ENCODE measurements at regions not wholly inside any gene's neighbourhood (a gene's known extent, or its start where the extent isn't known, plus 50 kb on each side); places are given as distances from the start of the nearest gene placed in this dataset.

GRCh38 chr1:14495381-14495780, 103.1 kb upstream of the KAZN start:
- no peak for DNase-seq (ENCODE audit: low read depth, low spot score)

GRCh38 chr1:14495996-14496395, 102.5 kb upstream of the KAZN start:
- no peak for DNase-seq (ENCODE audit: low read depth, low spot score)

- no peak for DNase-seq (ENCODE audit: low read depth, low spot score)
These were observed 99.6 kb upstream of the KAZN start for GRCh38 chr1:14498839-14499238.

GRCh38 chr1:14499312-14500040, 99.0 kb upstream of the KAZN start:
- DNase-seq (ENCODE audit: low read depth, low spot score) = no peak

GRCh38 chr1:14500041-14500440, 98.4 kb upstream of the KAZN start:
- no peak for DNase-seq (ENCODE audit: low read depth, low spot score)

- DNase-seq (ENCODE audit: low read depth, low spot score) = no peak
These were observed 97.6 kb upstream of the KAZN start for GRCh38 chr1:14500912-14501311.

GRCh38 chr1:14504517-14504916, 94.0 kb upstream of the KAZN start:
- DNase-seq (ENCODE audit: low read depth, low spot score) = no peak

GRCh38 chr1:14506471-14507255, 91.8 kb upstream of the KAZN start:
- DNase-seq (ENCODE audit: low read depth, low spot score) = no peak

GRCh38 chr1:14507262-14507661, 91.2 kb upstream of the KAZN start:
- DNase-seq (ENCODE audit: low read depth, low spot score) = no peak

GRCh38 chr1:14508613-14509012, 89.9 kb upstream of the KAZN start:
- no peak for DNase-seq (ENCODE audit: low read depth, low spot score)

GRCh38 chr1:14511166-14511680, 87.3 kb upstream of the KAZN start:
- DNase-seq (ENCODE audit: low read depth, low spot score) = no peak

GRCh38 chr1:14511796-14512585, 86.5 kb upstream of the KAZN start:
- no peak for DNase-seq (ENCODE audit: low read depth, low spot score)

- DNase-seq (ENCODE audit: low read depth, low spot score) = no peak
These were observed 85.4 kb upstream of the KAZN start for GRCh38 chr1:14513111-14513510.

- DNase-seq (ENCODE audit: low read depth, low spot score) = no peak
These were observed 83.7 kb upstream of the KAZN start for GRCh38 chr1:14514739-14515138.

- no peak for DNase-seq (ENCODE audit: low read depth, low spot score)
These were observed 81.3 kb upstream of the KAZN start for GRCh38 chr1:14516974-14517840.

GRCh38 chr1:14517841-14518180, 80.7 kb upstream of the KAZN start:
- no peak for DNase-seq (ENCODE audit: low read depth, low spot score)

- no peak for DNase-seq (ENCODE audit: low read depth, low spot score)
These were observed 78.5 kb upstream of the KAZN start for GRCh38 chr1:14519976-14520375.

- DNase-seq (ENCODE audit: low read depth, low spot score) = no peak
These were observed 77.8 kb upstream of the KAZN start for GRCh38 chr1:14520514-14521163.

- no peak for DNase-seq (ENCODE audit: low read depth, low spot score)
These were observed 76.9 kb upstream of the KAZN start for GRCh38 chr1:14521622-14522021.

GRCh38 chr1:14522077-14522925, 76.2 kb upstream of the KAZN start:
- DNase-seq (ENCODE audit: low read depth, low spot score) = no peak

All from brain pericyte (primary cell).